Panc1 (cell line): ENCODE measurements at regions not wholly inside any gene's neighbourhood (a gene's known extent, or its start where the extent isn't known, plus 50 kb on each side); places are given as distances from the start of the nearest gene placed in this dataset.
"Not testable (repeated sequence)": the region's sequence is repeated elsewhere in the genome, so short reads cannot be mapped to it uniquely, and the experiment has no call there.

Experiments
- ATAC-seq: fragments of 200-7000 bp; cut with Tn5 transposase; 2 replicates; pipeline ENCODE4 v1.9.1; 2020; ENCODE audit warnings: mild to moderate bottlenecking, moderate library complexity
- BruUV-seq: library from RNA; stranded (reverse); fragments of 400-500 nt; replicated peaks from 2 replicates; lab custom pipeline; 2021; lab: Mats Ljungman, UMichigan
- CTCF ChIA-PET: fragments of 300-600 bp; sonication (Branson Sonifier 250); formaldehyde crosslinking; loops from one replicate; lab custom pipeline; 2022; ENCODE audit warnings: antibody characterized with exemption; lab: Charles Lee
- POLR2A ChIA-PET: fragments of 300-600 bp; sonication (Branson Sonifier 250); formaldehyde crosslinking; loops from one replicate; lab custom pipeline; 2022; ENCODE audit warnings: antibody characterized with exemption; lab: Charles Lee
- DNase-seq: peaks from one replicate; pipeline ENCODE4 v3.0.0-alpha.2; 2010; ENCODE audit warnings: low read depth, low spot score
- H3K27ac ChIP-seq: 2 replicates; pipeline ENCODE4 v1.5.1; 2011; ENCODE audit warnings: mild to moderate bottlenecking, low read length, inconsistent platforms
- H3K27me3 ChIP-seq: fragments of 200-500 bp; sonication (Bioruptor generic); 2 replicates; pipeline ENCODE4 v1.6.0; 2014; ENCODE audit warnings: low read length, inconsistent platforms; ENCODE audit not compliant: control insufficient read depth, insufficient read depth
- H3K36me3 ChIP-seq: fragments of 200-500 bp; sonication (Bioruptor generic); 2 replicates; pipeline ENCODE4 v1.5.1; 2014; ENCODE audit warnings: inconsistent platforms, mild to moderate bottlenecking, low read length, moderate library complexity; ENCODE audit not compliant: control insufficient read depth, insufficient read depth
- H3K4me1 ChIP-seq: 2 replicates; pipeline ENCODE4 v1.5.1; 2011; ENCODE audit warnings: inconsistent platforms, mild to moderate bottlenecking, low read length, moderate library complexity; ENCODE audit not compliant: control insufficient read depth, insufficient read depth
- H3K4me3 ChIP-seq, 2 experiments: 2 replicates each; pipeline ENCODE4 v1.5.1; 2011 to 2012; ENCODE audit warnings: low read depth in 2 of 2, low read length in 2 of 2, mild to moderate bottlenecking in 2 of 2, inconsistent platforms in 1 of 2, moderate library complexity in 1 of 2
- H3K9me3 ChIP-seq: fragments of 200-500 bp; sonication (Bioruptor generic); 2 replicates; pipeline ENCODE4 v1.5.1; 2014; ENCODE audit warnings: low read depth, mild to moderate bottlenecking, inconsistent platforms, low read length, moderate library complexity; ENCODE audit not compliant: control insufficient read depth, insufficient read depth
- POLR2AphosphoS5 ChIP-seq: IDR thresholded peaks from 2 replicates; pipeline ENCODE4 v1.6.1; 2012; ENCODE audit warnings: mild to moderate bottlenecking, low read depth, low read length, moderate library complexity
- REST ChIP-seq, 2 experiments: IDR thresholded peaks; 2 replicates each; pipeline ENCODE4 v1.6.1; 2011 to 2012; ENCODE audit warnings: low read depth in 2 of 2, control low read depth in 1 of 2, low read length in 1 of 2, mild to moderate bottlenecking in 1 of 2, moderate library complexity in 1 of 2; ENCODE audit not compliant: insufficient read depth in 1 of 2
- SIN3A ChIP-seq: IDR thresholded peaks from 2 replicates; pipeline ENCODE4 v1.6.1; 2012; ENCODE audit warnings: low read depth, mild to moderate bottlenecking, low read length, moderate library complexity, borderline replicate concordance; ENCODE audit not compliant: insufficient read depth
- TCF7L2 ChIP-seq: IDR thresholded peaks from 2 replicates; pipeline ENCODE4 v1.6.1; 2011; ENCODE audit warnings: mild to moderate bottlenecking, low read depth, low read length, inconsistent platforms
- in situ Hi-C: cut with HindIII; loops from 2 replicates; pipeline ENCODE4 v1.10.0; 2016; ENCODE audit warnings: low sequenced_read_pairs, low pct_unique_long_range_greater_than_20kb
- intact Hi-C: fragments of 100-400 bp; cut with micrococcal nuclease; formaldehyde crosslinking; loops from one replicate; pipeline ENCODE4 v1.10.0; 2022; ENCODE audit not compliant: unreplicated experiment
- TF ChIP-seq, protein P1 (sequence below): fragments of 450-650 bp; IDR thresholded peaks from 2 replicates; pipeline ENCODE4 v1.5.1; 2017; ENCODE audit warnings: mild to moderate bottlenecking

DNA sequence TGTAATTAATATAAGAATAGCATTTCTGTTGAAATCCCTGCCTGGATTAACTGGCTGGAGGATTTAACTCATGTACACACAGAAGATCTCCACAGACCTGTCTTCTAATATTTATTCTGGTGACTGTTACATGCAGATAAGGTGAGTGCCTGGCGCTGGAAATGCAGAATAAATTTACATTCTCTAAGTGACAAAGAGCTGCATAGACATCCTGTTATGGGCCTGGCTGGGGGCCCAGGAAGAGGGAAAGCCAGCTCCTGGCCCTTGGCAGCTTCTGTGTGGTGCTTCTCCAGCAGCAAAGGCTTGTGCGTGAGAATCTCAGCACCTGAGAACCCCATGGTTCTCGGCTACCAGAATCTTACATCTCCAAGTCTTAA is 446.6 kb downstream of the PTPRU start:
- DNase-seq (no peak), ATAC-seq (no peak)
- no peaks in the 10 kb centered on the region for H3K36me3 ChIP-seq
- ChIA-PET CTCF (no interaction called here), POLR2A (no interaction called here)
- intact Hi-C loops: no loop called here
- no peak overlapping the region for H3K4me3 ChIP-seq
- no TSS peak for BruUV-seq
- in situ Hi-C loops: no loop called here
- no peak overlapping the region for H3K27ac ChIP-seq
- H3K4me1 ChIP-seq: no peaks in the 10 kb centered on the region
- H3K27me3 ChIP-seq: no peaks in the 10 kb centered on the region
- no peaks in the 10 kb centered on the region for H3K9me3 ChIP-seq
- no peak for TF ChIP-seq TCF7L2
- no peak for TF ChIP-seq POLR2AphosphoS5
- TF ChIP-seq, protein P1, sequence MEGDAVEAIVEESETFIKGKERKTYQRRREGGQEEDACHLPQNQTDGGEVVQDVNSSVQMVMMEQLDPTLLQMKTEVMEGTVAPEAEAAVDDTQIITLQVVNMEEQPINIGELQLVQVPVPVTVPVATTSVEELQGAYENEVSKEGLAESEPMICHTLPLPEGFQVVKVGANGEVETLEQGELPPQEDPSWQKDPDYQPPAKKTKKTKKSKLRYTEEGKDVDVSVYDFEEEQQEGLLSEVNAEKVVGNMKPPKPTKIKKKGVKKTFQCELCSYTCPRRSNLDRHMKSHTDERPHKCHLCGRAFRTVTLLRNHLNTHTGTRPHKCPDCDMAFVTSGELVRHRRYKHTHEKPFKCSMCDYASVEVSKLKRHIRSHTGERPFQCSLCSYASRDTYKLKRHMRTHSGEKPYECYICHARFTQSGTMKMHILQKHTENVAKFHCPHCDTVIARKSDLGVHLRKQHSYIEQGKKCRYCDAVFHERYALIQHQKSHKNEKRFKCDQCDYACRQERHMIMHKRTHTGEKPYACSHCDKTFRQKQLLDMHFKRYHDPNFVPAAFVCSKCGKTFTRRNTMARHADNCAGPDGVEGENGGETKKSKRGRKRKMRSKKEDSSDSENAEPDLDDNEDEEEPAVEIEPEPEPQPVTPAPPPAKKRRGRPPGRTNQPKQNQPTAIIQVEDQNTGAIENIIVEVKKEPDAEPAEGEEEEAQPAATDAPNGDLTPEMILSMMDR: no peak
- no peak for TF ChIP-seq SIN3A
- TF ChIP-seq REST (IDR thresholded peaks at IDR 0.05; ENCODE audit: insufficient read depth in 1 of 2, low read depth in 2 of 2, low read length in 1 of 2): no peak

- Histone ChIP-seq H3K27ac (no peak overlapping the region), H3K27me3 (no peaks in the 10 kb centered on the region), H3K9me3 (no peaks in the 10 kb centered on the region), H3K36me3 (no peaks in the 10 kb centered on the region), H3K4me1 (no peaks in the 10 kb centered on the region), H3K4me3 (no peak overlapping the region)
- no peak for DNase-seq
- CTCF ChIA-PET: no interaction called here
- TF ChIP-seq TCF7L2: no peak
- TF ChIP-seq REST (IDR thresholded peaks at IDR 0.05; ENCODE audit: insufficient read depth in 1 of 2, low read depth in 2 of 2, low read length in 1 of 2): no peak
- no peak for TF ChIP-seq SIN3A
- TF ChIP-seq, protein P1: no peak
- TF ChIP-seq POLR2AphosphoS5: no peak
- ATAC-seq: no peak
- in situ Hi-C loops (no loop called here), intact Hi-C loops (no loop called here)
- BruUV-seq: no TSS peak
- POLR2A ChIA-PET: no interaction called here
Measured at GRCh38 chr1:29682171-29682918, 446.0 kb downstream of the PTPRU start.

GRCh38 chr1:29681416-29681815 is 445.1 kb downstream of the PTPRU start:
- H3K4me3 ChIP-seq, in situ Hi-C loops, H3K9me3 ChIP-seq, H3K36me3 ChIP-seq, intact Hi-C loops, POLR2A ChIA-PET, H3K27me3 ChIP-seq, ATAC-seq, H3K27ac ChIP-seq, BruUV-seq, CTCF ChIA-PET, DNase-seq, H3K4me1 ChIP-seq: not testable (repeated sequence)
